A673 (cell line): ENCODE measurements at regions not wholly inside any gene's neighbourhood (a gene's known extent, or its start where the extent isn't known, plus 50 kb on each side); places are given as distances from the start of the nearest gene placed in this dataset.

ENCODE experiments used
- BruUV-seq: library from RNA; stranded (reverse); fragments of 400-500 nt; replicated peaks from 2 replicates; lab custom pipeline; 2021; lab: Mats Ljungman, UMichigan
- CTCF ChIA-PET: fragments of 300-600 bp; sonication (Branson Sonifier 250); formaldehyde crosslinking; loops from one replicate; lab custom pipeline; 2022; ENCODE audit warnings: antibody characterized with exemption; lab: Charles Lee
- POLR2A ChIA-PET: fragments of 300-600 bp; sonication (Branson Sonifier 250); formaldehyde crosslinking; loops from one replicate; lab custom pipeline; 2022; ENCODE audit warnings: antibody characterized with exemption; ENCODE audit not compliant: low non-redundant PET; lab: Charles Lee
- DNase-seq: peaks from one replicate; pipeline ENCODE4 v3.0.0-alpha.2; 2015; ENCODE audit warnings: low spot score
- H3K27ac ChIP-seq: fragments of 200-600 bp; sonication (generic); 2 replicates; pipeline ENCODE4 v1.5.1; 2016; ENCODE audit warnings: mixed run types, low read depth, mild to moderate bottlenecking, mixed read lengths, antibody characterized with exemption, low read length; ENCODE audit not compliant: poor library complexity, severe bottlenecking
- H3K27me3 ChIP-seq: fragments of 200-600 bp; sonication (generic); replicated peaks from 2 replicates; pipeline ENCODE4 v1.6.1; 2017; ENCODE audit warnings: mixed run types, low read depth, mild to moderate bottlenecking, mixed read lengths, antibody characterized with exemption, low read length; ENCODE audit not compliant: insufficient read depth, poor library complexity
- H3K36me3 ChIP-seq: fragments of 200-600 bp; sonication (generic); 2 replicates; pipeline ENCODE4 v1.6.1; 2016; ENCODE audit warnings: mixed run types, mild to moderate bottlenecking, mixed read lengths, antibody characterized with exemption, low read length; ENCODE audit not compliant: insufficient read depth, poor library complexity, severe bottlenecking
- H3K4me1 ChIP-seq: fragments of 200-600 bp; sonication (generic); 2 replicates; pipeline ENCODE4 v1.6.1; 2017; ENCODE audit warnings: mixed run types, mild to moderate bottlenecking, mixed read lengths, antibody characterized with exemption, low read length; ENCODE audit not compliant: insufficient read depth, poor library complexity, severe bottlenecking
- H3K4me3 ChIP-seq: fragments of 200-600 bp; sonication (generic); 2 replicates; pipeline ENCODE4 v1.5.1; 2016; ENCODE audit warnings: low read depth, mixed run types, mild to moderate bottlenecking, mixed read lengths, low read length; ENCODE audit not compliant: poor library complexity, severe bottlenecking
- H3K9me3 ChIP-seq: fragments of 200-600 bp; sonication (generic); 2 replicates; pipeline ENCODE4 v1.6.1; 2016; ENCODE audit warnings: mixed run types, low read depth, mild to moderate bottlenecking, mixed read lengths, antibody characterized with exemption, low read length; ENCODE audit not compliant: poor library complexity, severe bottlenecking
- EZH2 ChIP-seq: fragments of 200-600 bp; sonication (generic); IDR thresholded peaks from 2 replicates; pipeline ENCODE4 v1.6.1; 2017; ENCODE audit warnings: borderline replicate concordance, low read depth, mild to moderate bottlenecking, mixed read lengths, antibody characterized with exemption, low read length; ENCODE audit not compliant: poor library complexity, severe bottlenecking
- intact Hi-C: fragments of 100-400 bp; cut with micrococcal nuclease; formaldehyde crosslinking; loops from one replicate; pipeline ENCODE4 v1.10.0; 2022; ENCODE audit not compliant: unreplicated experiment
- TF ChIP-seq, protein P1 (sequence below): fragments of 300-800, 200-600 bp; sonication (generic); conservative IDR thresholded peaks from 2 replicates; pipeline ENCODE4 v1.5.1; 2017; ENCODE audit warnings: low read depth, mild to moderate bottlenecking, antibody characterized with exemption, low read length, moderate library complexity, mixed read lengths

- intact Hi-C loops: no loop called here
- no peak overlapping the region for H3K27ac ChIP-seq
- H3K27me3 ChIP-seq: peaks cover 68% of the 10 kb centered on the region
- ChIA-PET CTCF (no interaction called here), POLR2A (no interaction called here)
- no peaks in the 10 kb centered on the region for H3K36me3 ChIP-seq
- TF ChIP-seq EZH2: no peak
- TF ChIP-seq, protein P1, sequence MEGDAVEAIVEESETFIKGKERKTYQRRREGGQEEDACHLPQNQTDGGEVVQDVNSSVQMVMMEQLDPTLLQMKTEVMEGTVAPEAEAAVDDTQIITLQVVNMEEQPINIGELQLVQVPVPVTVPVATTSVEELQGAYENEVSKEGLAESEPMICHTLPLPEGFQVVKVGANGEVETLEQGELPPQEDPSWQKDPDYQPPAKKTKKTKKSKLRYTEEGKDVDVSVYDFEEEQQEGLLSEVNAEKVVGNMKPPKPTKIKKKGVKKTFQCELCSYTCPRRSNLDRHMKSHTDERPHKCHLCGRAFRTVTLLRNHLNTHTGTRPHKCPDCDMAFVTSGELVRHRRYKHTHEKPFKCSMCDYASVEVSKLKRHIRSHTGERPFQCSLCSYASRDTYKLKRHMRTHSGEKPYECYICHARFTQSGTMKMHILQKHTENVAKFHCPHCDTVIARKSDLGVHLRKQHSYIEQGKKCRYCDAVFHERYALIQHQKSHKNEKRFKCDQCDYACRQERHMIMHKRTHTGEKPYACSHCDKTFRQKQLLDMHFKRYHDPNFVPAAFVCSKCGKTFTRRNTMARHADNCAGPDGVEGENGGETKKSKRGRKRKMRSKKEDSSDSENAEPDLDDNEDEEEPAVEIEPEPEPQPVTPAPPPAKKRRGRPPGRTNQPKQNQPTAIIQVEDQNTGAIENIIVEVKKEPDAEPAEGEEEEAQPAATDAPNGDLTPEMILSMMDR: no peak
- H3K4me1 ChIP-seq: no peaks in the 10 kb centered on the region
- H3K9me3 ChIP-seq: no peaks in the 10 kb centered on the region
- DNase-seq: no peak
- BruUV-seq: no TSS peak
- H3K4me3 ChIP-seq: no peak overlapping the region
Observed at GRCh38 chr1:143660354-143660941, 311.3 kb downstream of the FAM72C start.

GRCh38 chr1:143653429-143653802 lies 318.4 kb downstream of the FAM72C start:
- intact Hi-C loops: loop anchor here (10.0 kb wide), 1 partner anchor 59 kb away; no protein-coding TSS in a partner anchor
- ChIA-PET CTCF (no interaction called here), POLR2A (no interaction called here)
- Histone ChIP-seq H3K27ac (no peak overlapping the region), H3K36me3 (no peaks in the 10 kb centered on the region), H3K4me3 (no peak overlapping the region), H3K4me1 (no peaks in the 10 kb centered on the region), H3K9me3 (no peaks in the 10 kb centered on the region), H3K27me3 (peaks cover 80% of the 10 kb centered on the region)
- no TSS peak for BruUV-seq
- no peak for TF ChIP-seq EZH2
- TF ChIP-seq, protein P1: no peak
- no peak for DNase-seq

GRCh38 chr1:143652744-143653428 lies 318.9 kb downstream of the FAM72C start:
- ChIA-PET POLR2A (no interaction called here), CTCF (no interaction called here)
- no peaks in the 10 kb centered on the region for H3K36me3 ChIP-seq
- H3K27ac ChIP-seq: no peak overlapping the region
- DNase-seq: no peak
- peaks cover 81% of the 10 kb centered on the region for H3K27me3 ChIP-seq
- no peaks in the 10 kb centered on the region for H3K4me1 ChIP-seq
- no peaks in the 10 kb centered on the region for H3K9me3 ChIP-seq
- BruUV-seq: no TSS peak
- TF ChIP-seq, protein P1: no peak
- TF ChIP-seq EZH2: no peak
- H3K4me3 ChIP-seq: no peak overlapping the region
- intact Hi-C loops: loop anchor here (10.0 kb wide), 1 partner anchor 58 kb away; no protein-coding TSS in a partner anchor
